GM20000 (cell line): ENCODE measurements at regions not wholly inside any gene's neighbourhood (a gene's known extent, or its start where the extent isn't known, plus 50 kb on each side); places are given as distances from the start of the nearest gene placed in this dataset.
"Not testable (repeated sequence)": the region's sequence is repeated elsewhere in the genome, so short reads cannot be mapped to it uniquely, and the experiment has no call there.

Experiments
- DNase-seq: peaks from one replicate; pipeline ENCODE4 v3.0.0; 2012; ENCODE audit warnings: low spot score
- CTCF ChIP-seq: IDR thresholded peaks from 2 replicates; pipeline ENCODE4 v1.5.1; 2012; ENCODE audit warnings: mild to moderate bottlenecking, control low read depth; ENCODE audit errors: extremely low read depth, missing control alignments

GRCh38 chrX:122972604-122973003 is 211.5 kb upstream of the GRIA3 start:
- no peak for DNase-seq
- TF ChIP-seq CTCF: no peak

GRCh38 chrX:122982521-122982920 is 201.6 kb upstream of the GRIA3 start:
- TF ChIP-seq CTCF: no peak
- no peak for DNase-seq

GRCh38 chrX:123002844-123003243 is 181.2 kb upstream of the GRIA3 start:
- DNase-seq: not testable (repeated sequence)

- TF ChIP-seq CTCF: no peak
- no peak for DNase-seq
Measured at GRCh38 chrX:123013141-123013540, 170.9 kb upstream of the GRIA3 start.

- no peak for TF ChIP-seq CTCF
- DNase-seq: no peak
Measured at GRCh38 chrX:123036401-123036800, 147.7 kb upstream of the GRIA3 start.

- no peak for TF ChIP-seq CTCF
Measured at GRCh38 chrX:123049071-123049625, 134.9 kb upstream of the GRIA3 start.

GRCh38 chrX:123060986-123061385 is 123.1 kb upstream of the GRIA3 start:
- DNase-seq: no peak
- TF ChIP-seq CTCF: no peak

More at GRCh38 chrX:123049071-123049625, 134.9 kb upstream of the GRIA3 start:
- DNase-seq: no peak

GRCh38 chrX:123064053-123064452 is 120.0 kb upstream of the GRIA3 start:
- DNase-seq: no peak
- no peak for TF ChIP-seq CTCF
